Naive thymus-derived CD8-positive, alpha-beta T cell (primary cell): ENCODE measurements at regions not wholly inside any gene's neighbourhood (a gene's known extent, or its start where the extent isn't known, plus 50 kb on each side); places are given as distances from the start of the nearest gene placed in this dataset.
"Not testable (repeated sequence)": the region's sequence is repeated elsewhere in the genome, so short reads cannot be mapped to it uniquely, and the experiment has no call there.

Experiments used
- ATAC-seq, 2 donors: fragments of 150-1000 bp; cut with Tn5 transposase in 1 of 2; sonication (Bioruptor Pico), chemical (Tn5 transposase) in 1 of 2; 1 replicate in 1 of 2; 2 replicates in 1 of 2; pipeline ENCODE4 v1.10.0; 2021; ENCODE audit warnings: mild to moderate bottlenecking in 2 of 2, moderate library complexity in 2 of 2
- POLR2A ChIA-PET: fragments of 350-600 bp; sonication (Branson Sonifier 250); formaldehyde crosslinking; loops from one replicate; lab custom pipeline; 2021; ENCODE audit warnings: antibody characterized with exemption; lab: Charles Lee
- DNase-seq, 10 donors: peaks; one replicate each; pipeline versions ENCODE4 v3.0.0 to v3.0.0-alpha.2; 2020 to 2022
- H3K27ac Mint-ChIP-seq, 10 donors: one replicate each; pipeline ENCODE4 v1.8.0; 2020 to 2022; ENCODE audit warnings: mild to moderate bottlenecking in 10 of 10, mixed read lengths in 10 of 10, moderate library complexity in 4 of 10, inconsistent platforms in 1 of 10
- H3K27me3 Mint-ChIP-seq, 5 donors: one replicate each; pipeline ENCODE4 v1.8.0; 2021 to 2022; ENCODE audit warnings: mixed read lengths in 5 of 5
- H3K36me3 Mint-ChIP-seq, 3 donors: one replicate each; pipeline ENCODE4 v1.8.0; 2020 to 2022; ENCODE audit warnings: mixed read lengths in 3 of 3, mild to moderate bottlenecking in 2 of 3, inconsistent platforms in 1 of 3
- H3K4me1 Mint-ChIP-seq, 4 donors: one replicate each; pipeline ENCODE4 v1.8.0; 2021 to 2022; ENCODE audit warnings: mixed read lengths in 4 of 4
- H3K4me3 Mint-ChIP-seq, 10 donors: one replicate each; pipeline ENCODE4 v1.8.0; 2020 to 2022; ENCODE audit warnings: mild to moderate bottlenecking in 10 of 10, mixed read lengths in 10 of 10, moderate library complexity in 6 of 10, inconsistent platforms in 1 of 10
- H3K9me3 Mint-ChIP-seq, 9 donors: one replicate each; pipeline ENCODE4 v1.8.0; 2020 to 2022; ENCODE audit warnings: mixed read lengths in 9 of 9, mild to moderate bottlenecking in 3 of 9, inconsistent platforms in 1 of 9, moderate library complexity in 1 of 9

DNA sequence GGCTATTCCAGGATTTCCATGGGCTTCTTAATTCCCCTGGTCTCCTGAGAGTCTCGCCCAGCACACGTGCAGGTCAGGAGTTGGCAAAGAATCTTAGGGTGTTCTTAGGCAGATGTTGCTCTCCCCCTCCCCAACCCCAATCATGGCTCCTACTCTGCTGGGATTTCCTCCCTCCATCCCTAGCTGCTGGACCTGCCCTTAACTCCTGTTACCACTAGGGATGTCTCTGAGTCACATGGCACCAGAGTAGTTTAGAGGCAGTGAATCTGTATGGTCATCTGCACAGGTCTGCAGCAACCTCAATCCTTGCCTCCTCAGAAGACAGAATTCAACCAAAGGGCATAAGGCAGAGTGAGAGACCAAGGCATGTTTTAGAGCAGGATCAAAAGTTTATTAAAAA, 51.8 kb upstream of the CHST3 start:
- DNase-seq (no peak), ATAC-seq (no peak)
- peaks cover 0 to 1% (median 0%) of the 10 kb centered on the region in 5 donors for H3K27me3 Mint-ChIP-seq
- peak overlapping the region in 1 of 10 donors; percentile 59 for H3K27ac Mint-ChIP-seq
- H3K4me3 Mint-ChIP-seq, result peak overlapping the region in 1 of 10 donors; percentile 45
- POLR2A ChIA-PET, result no interaction called here
- H3K36me3 Mint-ChIP-seq, result no peaks in the 10 kb centered on the region
- H3K4me1 Mint-ChIP-seq, result peaks cover 4 to 12% (median 7%) of the 10 kb centered on the region in 4 donors
- peaks cover 0 to 11% (median 0%) of the 10 kb centered on the region in 9 donors for H3K9me3 Mint-ChIP-seq

DNA sequence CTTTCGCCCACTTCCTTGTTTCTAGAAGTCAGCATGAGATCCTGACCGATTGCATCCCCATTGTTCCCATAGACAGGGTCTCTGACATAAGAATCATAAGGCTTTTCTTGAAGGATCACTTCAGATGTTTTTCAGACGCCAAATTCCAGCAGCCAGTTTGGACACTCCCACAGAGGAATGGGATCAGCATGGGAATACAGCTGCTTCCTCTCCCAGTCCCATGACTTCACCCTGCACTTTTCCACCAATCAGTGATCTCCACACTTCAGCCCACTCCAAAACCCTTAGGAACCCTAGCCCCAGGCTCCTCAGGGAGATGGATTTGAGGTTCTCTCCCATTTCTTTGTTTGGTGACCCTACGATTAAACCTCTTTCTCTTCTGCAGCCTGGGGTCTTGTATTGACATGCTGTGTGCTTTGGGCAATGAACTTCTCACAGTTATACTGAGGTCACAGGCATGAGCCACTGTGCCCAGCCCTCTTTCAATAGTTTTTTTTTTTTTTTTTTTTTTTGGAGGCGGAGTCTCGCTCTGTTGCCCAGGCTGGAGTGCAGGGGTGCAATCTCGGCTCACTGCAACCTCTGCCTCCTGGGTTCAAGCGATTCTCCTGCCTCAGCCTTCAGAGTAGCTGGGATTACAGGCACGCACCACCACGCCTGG, 52.8 kb upstream of the CHST3 start:
- POLR2A ChIA-PET, result no interaction called here
- DNase-seq, result no peak
- H3K4me3 Mint-ChIP-seq, result no peak overlapping the region
- peaks cover 0 to 10% (median 0%) of the 10 kb centered on the region in 9 donors for H3K9me3 Mint-ChIP-seq
- H3K4me1 Mint-ChIP-seq, result peaks cover 4 to 12% (median 7%) of the 10 kb centered on the region in 4 donors
- H3K27me3 Mint-ChIP-seq, result peaks cover 0 to 1% (median 0%) of the 10 kb centered on the region in 5 donors
- H3K36me3 Mint-ChIP-seq, result no peaks in the 10 kb centered on the region
- peak overlapping the region in 1 of 10 donors; percentile 13 for H3K27ac Mint-ChIP-seq
- no peak for ATAC-seq

GRCh38 chr10:71909399-71910083, 54.7 kb upstream of the CHST3 start:
- POLR2A ChIA-PET, result no interaction called here
- DNase-seq (no peak), ATAC-seq (no peak)
- Mint-ChIP-seq H3K9me3 (peaks cover 0 to 4% (median 0%) of the 10 kb centered on the region in 9 donors), H3K36me3 (no peaks in the 10 kb centered on the region), H3K27me3 (peaks cover 0 to 1% (median 0%) of the 10 kb centered on the region in 5 donors), H3K4me3 (no peak overlapping the region), H3K4me1 (peaks cover 4 to 10% (median 7%) of the 10 kb centered on the region in 4 donors), H3K27ac (peak overlapping the region in 3 of 10 donors; percentile 6 to 64 (median 24))

GRCh38 chr10:71908998-71909397, 55.2 kb upstream of the CHST3 start:
- POLR2A ChIA-PET, result no interaction called here
- Mint-ChIP-seq H3K36me3 (no peaks in the 10 kb centered on the region), H3K4me1 (peaks cover 4 to 10% (median 7%) of the 10 kb centered on the region in 4 donors), H3K9me3 (peaks cover 0 to 4% (median 0%) of the 10 kb centered on the region in 9 donors), H3K27me3 (peaks cover 0 to 1% (median 0%) of the 10 kb centered on the region in 5 donors), H3K4me3 (no peak overlapping the region), H3K27ac (peak overlapping the region in 6 of 10 donors; percentile 6 to 81 (median 68))
- ATAC-seq (no peak), DNase-seq (no peak)

- H3K27me3 Mint-ChIP-seq, result no peaks in the 10 kb centered on the region
- DNase-seq (no peak), ATAC-seq (no peak)
- no peak overlapping the region for H3K27ac Mint-ChIP-seq
- H3K4me1 Mint-ChIP-seq, result peaks cover 4 to 10% (median 7%) of the 10 kb centered on the region in 4 donors
- no peaks in the 10 kb centered on the region for H3K36me3 Mint-ChIP-seq
- H3K9me3 Mint-ChIP-seq, result no peaks in the 10 kb centered on the region
- POLR2A ChIA-PET, result interaction anchor here (0.7 kb wide), 1 partner anchor 52 kb away, joined by 3 read pairs; no protein-coding TSS in a partner anchor
- H3K4me3 Mint-ChIP-seq, result no peak overlapping the region
Observed at GRCh38 chr10:71905164-71905563, 54.1 kb upstream of the PSAP start.

- DNase-seq, ATAC-seq, H3K36me3 Mint-ChIP-seq, H3K9me3 Mint-ChIP-seq, H3K27me3 Mint-ChIP-seq, H3K4me1 Mint-ChIP-seq, H3K4me3 Mint-ChIP-seq: not testable (repeated sequence)
- POLR2A ChIA-PET, result interaction anchor here (0.6 kb wide), 1 partner anchor 47 kb away, joined by 4 read pairs; no protein-coding TSS in a partner anchor
- peak overlapping the region in 1 of 10 donors; percentile 19 for H3K27ac Mint-ChIP-seq
Observed at GRCh38 chr10:71903636-71904250, 52.7 kb upstream of the PSAP start.

DNA sequence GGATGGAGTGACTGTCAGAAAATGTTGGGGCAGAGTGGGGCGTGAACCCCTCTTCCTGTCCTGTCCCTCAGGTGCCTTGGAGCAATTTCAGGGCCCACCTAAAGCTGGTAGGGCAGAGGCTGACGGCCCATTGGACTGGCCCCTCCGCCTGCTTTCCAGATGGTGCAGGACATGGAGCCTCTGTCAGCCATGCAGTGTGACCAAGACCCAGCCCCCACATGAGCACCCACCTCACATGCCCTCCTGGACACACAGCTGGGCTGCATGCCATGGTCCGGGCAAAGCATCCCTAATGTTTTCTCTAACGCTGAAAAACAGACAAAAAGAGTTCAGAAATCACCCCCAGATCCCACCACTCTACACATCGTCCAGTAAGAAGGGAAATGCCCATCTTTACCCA, 51.3 kb upstream of the PSAP start:
- Mint-ChIP-seq H3K4me1 (peaks cover 0 to 11% (median 2%) of the 10 kb centered on the region in 4 donors), H3K4me3 (no peak overlapping the region), H3K27me3 (no peaks in the 10 kb centered on the region), H3K9me3 (peaks cover 0 to 2% (median 0%) of the 10 kb centered on the region in 9 donors), H3K27ac (peak overlapping the region in 1 of 10 donors; percentile 29), H3K36me3 (peaks cover 0 to 3% (median 0%) of the 10 kb centered on the region in 3 donors)
- POLR2A ChIA-PET, result no interaction called here
- DNase-seq, result no peak
- no peak for ATAC-seq
